Astrocyte (in vitro differentiated cells and primary cell): ENCODE measurements at regions not wholly inside any gene's neighbourhood (a gene's known extent, or its start where the extent isn't known, plus 50 kb on each side); places are given as distances from the start of the nearest gene placed in this dataset.
A peak's percentile ranks its signal among the peaks of the same experiment; 100 is the strongest.

ENCODE experiments used
- DNase-seq: peaks from one replicate; pipeline ENCODE4 v3.0.0-alpha.2; 2010; ENCODE audit warnings: low read depth
- FAIRE-seq: peaks from 2 replicates; lab custom pipeline; 2011; peaks lifted over from hg19 to GRCh38; lab: Jason Lieb, UNC
- H2AFZ ChIP-seq: 2 replicates; pipeline ENCODE4 v1.6.0; 2012; ENCODE audit warnings: low read depth, low read length, inconsistent platforms
- H3K27ac ChIP-seq: 2 replicates; pipeline ENCODE4 v1.5.1; 2011; ENCODE audit warnings: low read depth, low read length, inconsistent platforms
- H3K27me3 ChIP-seq: 2 replicates; pipeline ENCODE4 v1.6.0; 2011; ENCODE audit warnings: low read length, inconsistent platforms; ENCODE audit not compliant: insufficient read depth
- H3K36me3 ChIP-seq: 2 replicates; pipeline ENCODE4 v1.5.1; 2011; ENCODE audit warnings: low read length, inconsistent platforms; ENCODE audit not compliant: insufficient read depth
- H3K4me1 ChIP-seq: 2 replicates; pipeline ENCODE4 v1.5.1; 2011; ENCODE audit warnings: low read length, inconsistent platforms; ENCODE audit not compliant: insufficient read depth
- H3K4me2 ChIP-seq: 2 replicates; pipeline ENCODE4 v1.6.0; 2012; ENCODE audit warnings: low read length, inconsistent platforms
- H3K4me3 ChIP-seq: 2 replicates; pipeline ENCODE4 v1.5.1; 2011; ENCODE audit warnings: low read depth, mild to moderate bottlenecking, low read length, inconsistent platforms; ENCODE audit not compliant: insufficient read depth
- H3K79me2 ChIP-seq: 2 replicates; pipeline ENCODE4 v1.6.0; 2012; ENCODE audit warnings: mild to moderate bottlenecking, low read length, inconsistent platforms; ENCODE audit not compliant: insufficient read depth
- H3K9ac ChIP-seq: 2 replicates; pipeline ENCODE4 v1.6.0; 2012; ENCODE audit warnings: mild to moderate bottlenecking, low read length, inconsistent platforms
- H3K9me3 ChIP-seq: 2 replicates; pipeline ENCODE4 v1.5.1; 2012; ENCODE audit warnings: low read depth, mild to moderate bottlenecking, low read length, inconsistent platforms; ENCODE audit not compliant: insufficient read depth
- H4K20me1 ChIP-seq: 2 replicates; pipeline ENCODE4 v1.6.0; 2012; ENCODE audit warnings: low read length, inconsistent platforms; ENCODE audit not compliant: insufficient read depth
- H3K27ac Mint-ChIP-seq: one replicate; pipeline ENCODE4 v1.8.0; 2021; ENCODE audit warnings: mild to moderate bottlenecking, mixed read lengths; ENCODE audit not compliant: unreplicated experiment
- H3K27me3 Mint-ChIP-seq: one replicate; pipeline ENCODE4 v1.8.0; 2021; ENCODE audit warnings: low read depth, mixed read lengths; ENCODE audit not compliant: unreplicated experiment
- H3K36me3 Mint-ChIP-seq: one replicate; pipeline ENCODE4 v1.8.0; 2021; ENCODE audit warnings: low read depth, mixed read lengths; ENCODE audit not compliant: unreplicated experiment
- H3K4me1 Mint-ChIP-seq: one replicate; pipeline ENCODE4 v1.8.0; 2021; ENCODE audit warnings: low read depth, mixed read lengths; ENCODE audit not compliant: unreplicated experiment
- H3K4me3 Mint-ChIP-seq: one replicate; pipeline ENCODE4 v1.8.0; 2021; ENCODE audit warnings: mild to moderate bottlenecking, moderate library complexity, mixed read lengths; ENCODE audit not compliant: unreplicated experiment
- H3K9me3 Mint-ChIP-seq: one replicate; pipeline ENCODE4 v1.8.0; 2021; ENCODE audit warnings: mild to moderate bottlenecking, mixed read lengths; ENCODE audit not compliant: unreplicated experiment
- EZH2 ChIP-seq: IDR thresholded peaks from 2 replicates; pipeline ENCODE4 v1.6.1; 2012; ENCODE audit warnings: mild to moderate bottlenecking, low read length, inconsistent platforms; ENCODE audit not compliant: insufficient read depth
- TF ChIP-seq, protein P1 (sequence below): IDR thresholded peaks from 2 replicates; pipeline ENCODE4 v1.5.1; 2011; ENCODE audit warnings: low read depth, mild to moderate bottlenecking, inconsistent platforms, low read length, moderate library complexity; ENCODE audit not compliant: insufficient read depth

DNA sequence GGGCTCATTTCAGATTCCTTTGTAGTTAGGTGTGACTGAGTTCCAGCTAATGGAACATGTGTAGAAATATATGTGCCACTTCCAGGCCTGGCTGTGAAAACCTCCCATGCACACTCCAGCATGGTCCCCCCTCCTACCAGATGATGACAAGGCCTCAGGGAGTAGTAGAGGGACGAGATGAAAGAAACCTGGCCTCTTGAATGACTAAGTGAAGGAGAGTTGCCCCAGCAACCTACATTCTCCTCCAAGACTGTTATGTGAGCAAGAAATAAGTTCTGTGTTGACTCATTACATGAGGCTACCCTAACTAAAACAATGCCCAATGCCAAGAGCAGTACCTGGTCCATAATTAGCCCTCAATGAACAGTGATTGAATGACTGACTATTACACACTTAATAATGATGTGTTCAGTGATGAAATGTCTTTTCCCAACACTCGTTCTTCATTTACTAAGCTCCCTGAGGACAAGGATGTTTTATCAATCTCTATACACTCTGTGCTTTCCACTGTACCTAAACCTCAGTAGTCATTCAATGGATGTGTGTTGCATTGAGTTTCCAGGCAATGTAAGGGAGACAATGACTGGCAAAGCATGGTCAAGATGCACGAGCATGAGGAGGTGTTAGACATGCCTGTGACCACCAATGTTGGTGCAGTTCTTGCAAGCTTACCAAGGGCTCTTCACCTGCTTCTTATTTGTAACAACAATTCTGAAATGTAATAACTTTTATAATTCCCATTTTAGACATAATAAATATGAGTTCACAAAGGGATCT, 62.0 kb upstream of the BCL6 start:
- DNase-seq (peak; percentile 71), FAIRE-seq (no peak)
- Histone ChIP-seq H2AFZ (no peak overlapping the region), H3K79me2 (no peaks in the 10 kb centered on the region), H3K36me3 (no peaks in the 10 kb centered on the region), H3K27ac (no peak overlapping the region), H3K9ac (no peak overlapping the region), H4K20me1 (no peaks in the 10 kb centered on the region), H3K27me3 (peaks cover 4% of the 10 kb centered on the region), H3K4me1 (no peaks in the 10 kb centered on the region), H3K4me2 (no peak overlapping the region), H3K4me3 (no peak overlapping the region), H3K9me3 (no peaks in the 10 kb centered on the region)
- TF ChIP-seq, protein P1, sequence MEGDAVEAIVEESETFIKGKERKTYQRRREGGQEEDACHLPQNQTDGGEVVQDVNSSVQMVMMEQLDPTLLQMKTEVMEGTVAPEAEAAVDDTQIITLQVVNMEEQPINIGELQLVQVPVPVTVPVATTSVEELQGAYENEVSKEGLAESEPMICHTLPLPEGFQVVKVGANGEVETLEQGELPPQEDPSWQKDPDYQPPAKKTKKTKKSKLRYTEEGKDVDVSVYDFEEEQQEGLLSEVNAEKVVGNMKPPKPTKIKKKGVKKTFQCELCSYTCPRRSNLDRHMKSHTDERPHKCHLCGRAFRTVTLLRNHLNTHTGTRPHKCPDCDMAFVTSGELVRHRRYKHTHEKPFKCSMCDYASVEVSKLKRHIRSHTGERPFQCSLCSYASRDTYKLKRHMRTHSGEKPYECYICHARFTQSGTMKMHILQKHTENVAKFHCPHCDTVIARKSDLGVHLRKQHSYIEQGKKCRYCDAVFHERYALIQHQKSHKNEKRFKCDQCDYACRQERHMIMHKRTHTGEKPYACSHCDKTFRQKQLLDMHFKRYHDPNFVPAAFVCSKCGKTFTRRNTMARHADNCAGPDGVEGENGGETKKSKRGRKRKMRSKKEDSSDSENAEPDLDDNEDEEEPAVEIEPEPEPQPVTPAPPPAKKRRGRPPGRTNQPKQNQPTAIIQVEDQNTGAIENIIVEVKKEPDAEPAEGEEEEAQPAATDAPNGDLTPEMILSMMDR, result no peak
- no peak for TF ChIP-seq EZH2
- H3K27ac Mint-ChIP-seq, result peak overlapping the region; percentile 41
- H3K4me3 Mint-ChIP-seq, result no peak overlapping the region
- H3K27me3 Mint-ChIP-seq, result peaks cover 7% of the 10 kb centered on the region
- H3K36me3 Mint-ChIP-seq, result no peaks in the 10 kb centered on the region
- H3K4me1 Mint-ChIP-seq, result peaks cover 18% of the 10 kb centered on the region
- H3K9me3 Mint-ChIP-seq, result no peaks in the 10 kb centered on the region

DNA sequence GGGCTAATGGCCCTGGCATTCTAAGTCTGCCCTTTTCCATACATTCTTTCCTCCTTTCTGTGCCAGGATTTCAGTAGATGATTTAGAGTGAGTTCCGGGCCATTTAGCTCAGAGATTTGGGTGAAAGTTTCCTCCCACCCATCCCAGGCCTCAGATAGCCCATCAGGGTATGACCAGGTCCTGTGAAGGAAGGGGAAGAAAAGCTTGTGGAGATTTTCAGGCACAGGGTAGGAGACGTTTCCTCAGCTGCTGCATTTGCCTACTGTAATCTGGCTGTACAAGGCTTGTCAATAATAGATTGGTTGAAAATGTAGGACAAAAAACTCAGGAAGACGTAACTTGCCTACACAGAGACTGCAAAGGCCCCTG, 63.2 kb upstream of the BCL6 start:
- no peaks in the 10 kb centered on the region for H3K36me3 Mint-ChIP-seq
- Histone ChIP-seq H3K9ac (no peak overlapping the region), H3K4me2 (no peak overlapping the region), H3K4me1 (no peaks in the 10 kb centered on the region), H4K20me1 (no peaks in the 10 kb centered on the region), H2AFZ (no peak overlapping the region), H3K27ac (no peak overlapping the region), H3K27me3 (peaks cover 4% of the 10 kb centered on the region), H3K4me3 (no peak overlapping the region), H3K79me2 (no peaks in the 10 kb centered on the region), H3K9me3 (no peaks in the 10 kb centered on the region), H3K36me3 (no peaks in the 10 kb centered on the region)
- H3K4me1 Mint-ChIP-seq, result peaks cover 18% of the 10 kb centered on the region
- peaks cover 5% of the 10 kb centered on the region for H3K27me3 Mint-ChIP-seq
- TF ChIP-seq EZH2, result no peak
- TF ChIP-seq, protein P1, result no peak
- DNase-seq, result no peak
- H3K27ac Mint-ChIP-seq, result peak overlapping the region; percentile 1
- FAIRE-seq, result no peak
- no peak overlapping the region for H3K4me3 Mint-ChIP-seq
- no peaks in the 10 kb centered on the region for H3K9me3 Mint-ChIP-seq

DNA sequence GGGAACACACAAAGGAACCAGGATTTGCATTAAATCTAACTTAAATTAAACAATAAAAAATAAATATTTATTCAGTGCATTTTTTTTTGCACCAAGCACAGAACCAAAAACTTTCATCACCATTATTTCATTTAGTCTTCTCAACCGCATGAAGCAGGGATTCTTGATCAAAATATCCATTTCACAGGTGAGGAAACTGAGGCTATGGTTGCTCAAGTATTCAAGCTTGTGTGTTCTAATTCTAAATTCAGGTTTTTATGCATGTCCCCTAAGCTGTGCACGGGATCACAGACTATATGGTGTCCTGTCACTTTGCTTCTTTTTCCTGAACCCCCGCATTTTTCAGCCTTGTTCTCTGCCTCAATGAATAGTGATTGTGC, 64.3 kb upstream of the BCL6 start:
- Mint-ChIP-seq H3K4me1 (peaks cover 18% of the 10 kb centered on the region), H3K36me3 (no peaks in the 10 kb centered on the region), H3K27me3 (peaks cover 4% of the 10 kb centered on the region), H3K4me3 (no peak overlapping the region), H3K9me3 (no peaks in the 10 kb centered on the region), H3K27ac (no peak overlapping the region)
- no peak overlapping the region for H2AFZ ChIP-seq
- H3K36me3 ChIP-seq, result no peaks in the 10 kb centered on the region
- TF ChIP-seq, protein P1, result no peak
- no peak for TF ChIP-seq EZH2
- H3K4me1 ChIP-seq, result no peaks in the 10 kb centered on the region
- H3K4me2 ChIP-seq, result no peak overlapping the region
- H3K9me3 ChIP-seq, result no peaks in the 10 kb centered on the region
- no peaks in the 10 kb centered on the region for H3K27me3 ChIP-seq
- DNase-seq, result no peak
- H3K27ac ChIP-seq, result no peak overlapping the region
- FAIRE-seq, result no peak
- no peaks in the 10 kb centered on the region for H4K20me1 ChIP-seq
- H3K79me2 ChIP-seq, result no peaks in the 10 kb centered on the region
- no peak overlapping the region for H3K9ac ChIP-seq
- H3K4me3 ChIP-seq, result no peak overlapping the region
